WTC11 (cell line): ENCODE measurements at regions not wholly inside any gene's neighbourhood (a gene's known extent, or its start where the extent isn't known, plus 50 kb on each side); places are given as distances from the start of the nearest gene placed in this dataset.

ENCODE experiments used
- ATAC-seq: fragments of 200-7000 bp; cut with Tn5 transposase; 2 replicates; pipeline ENCODE4 v1.10.0; 2021; ENCODE audit warnings: mild to moderate bottlenecking, moderate library complexity
- CTCF ChIA-PET: fragments of 300-600 bp; sonication (Branson Sonifier 250); formaldehyde crosslinking; loops from one replicate; lab custom pipeline; 2021; ENCODE audit warnings: antibody characterized with exemption; lab: Charles Lee
- POLR2A ChIA-PET: fragments of 350-600 bp; sonication (Branson Sonifier 250); formaldehyde crosslinking; loops from one replicate; lab custom pipeline; 2021; ENCODE audit warnings: antibody characterized with exemption; lab: Charles Lee
- DNase-seq: peaks from one replicate; pipeline ENCODE4 v3.0.0; 2021; ENCODE audit warnings: low spot score
- H3K27ac Mint-ChIP-seq: 2 replicates; pipeline ENCODE4 v1.8.0; 2021; ENCODE audit warnings: mixed read lengths
- H3K27me3 Mint-ChIP-seq: 2 replicates; pipeline ENCODE4 v1.8.0; 2021; ENCODE audit warnings: low read depth, mild to moderate bottlenecking, moderate library complexity, mixed read lengths
- H3K36me3 Mint-ChIP-seq: 2 replicates; pipeline ENCODE4 v1.8.0; 2021; ENCODE audit warnings: mixed read lengths
- H3K4me1 Mint-ChIP-seq: 2 replicates; pipeline ENCODE4 v1.8.0; 2022; ENCODE audit warnings: mixed read lengths
- H3K4me3 Mint-ChIP-seq: 2 replicates; pipeline ENCODE4 v1.8.0; 2021; ENCODE audit warnings: mild to moderate bottlenecking, moderate library complexity, mixed read lengths
- H3K9me3 Mint-ChIP-seq: 2 replicates; pipeline ENCODE4 v1.8.0; 2021; ENCODE audit warnings: mixed read lengths
- ATF1 ChIP-seq: sonication (generic); formaldehyde crosslinking; IDR thresholded peaks from 2 replicates; pipeline ENCODE4 v1.8.1; 2023; ENCODE audit warnings: mild to moderate bottlenecking, moderate library complexity, missing genetic modification reagents
- CREB1 ChIP-seq: sonication (generic); formaldehyde crosslinking; IDR thresholded peaks from 2 replicates; pipeline ENCODE4 v1.8.0; 2023; ENCODE audit warnings: mild to moderate bottlenecking, missing genetic modification reagents
- ESRRA ChIP-seq: sonication (generic); formaldehyde crosslinking; IDR thresholded peaks from 2 replicates; pipeline ENCODE4 v1.8.1; 2022; ENCODE audit warnings: mild to moderate bottlenecking, missing genetic modification reagents, borderline replicate concordance
- FOXJ3 ChIP-seq: sonication (generic); formaldehyde crosslinking; IDR thresholded peaks from 2 replicates; pipeline ENCODE4 v1.9.0; 2021; ENCODE audit warnings: missing genetic modification reagents, mild to moderate bottlenecking, borderline replicate concordance
- FOXK1 ChIP-seq: sonication (generic); formaldehyde crosslinking; IDR thresholded peaks from 2 replicates; pipeline ENCODE4 v1.8.0; 2022; ENCODE audit warnings: mild to moderate bottlenecking, moderate library complexity, missing genetic modification reagents
- GABPB1 ChIP-seq: sonication (generic); formaldehyde crosslinking; IDR thresholded peaks from 2 replicates; pipeline ENCODE4 v1.8.1; 2023; ENCODE audit warnings: mild to moderate bottlenecking, missing genetic modification reagents
- GRHL2 ChIP-seq: fragments of 250-450 bp; sonication (Bioruptor Pico); IDR thresholded peaks from 2 replicates; pipeline ENCODE4 v1.8.0; 2022; ENCODE audit warnings: mild to moderate bottlenecking, moderate library complexity; ENCODE audit not compliant: insufficient replicate concordance, severe bottlenecking
- GTF2I ChIP-seq: fragments of 250-450 bp; sonication (Bioruptor Pico); conservative IDR thresholded peaks from 2 replicates; pipeline ENCODE4 v1.4.0; 2021; ENCODE audit warnings: mild to moderate bottlenecking
- JUN ChIP-seq: sonication (generic); formaldehyde crosslinking; IDR thresholded peaks from 2 replicates; pipeline ENCODE4 v1.8.0; 2023; ENCODE audit warnings: mild to moderate bottlenecking, missing genetic modification reagents
- MXD4 ChIP-seq: fragments of 250-450 bp; sonication (Bioruptor Pico); IDR thresholded peaks from 2 replicates; pipeline ENCODE4 v1.8.0; 2021; ENCODE audit warnings: mild to moderate bottlenecking, moderate library complexity, borderline replicate concordance
- MYBL2 ChIP-seq: sonication (generic); formaldehyde crosslinking; IDR thresholded peaks from 2 replicates; pipeline ENCODE4 v1.8.1; 2023; ENCODE audit warnings: mild to moderate bottlenecking, moderate library complexity, missing genetic modification reagents
- NFATC4 ChIP-seq: fragments of 250-450 bp; sonication (Bioruptor Pico); IDR thresholded peaks from 2 replicates; pipeline ENCODE4 v1.9.0; 2021; ENCODE audit warnings: mild to moderate bottlenecking
- NFYB ChIP-seq: sonication (generic); formaldehyde crosslinking; conservative IDR thresholded peaks from 2 replicates; pipeline ENCODE4 v1.8.0; 2022; ENCODE audit warnings: low read depth, missing genetic modification reagents
- NR1H2 ChIP-seq: sonication (generic); formaldehyde crosslinking; IDR thresholded peaks from 2 replicates; pipeline ENCODE4 v1.9.0; 2021; ENCODE audit warnings: mild to moderate bottlenecking, moderate library complexity, missing genetic modification reagents
- NR3C1 ChIP-seq: sonication (generic); formaldehyde crosslinking; conservative IDR thresholded peaks from 2 replicates; pipeline ENCODE4 v1.8.1; 2023; ENCODE audit warnings: low read depth, mild to moderate bottlenecking, missing genetic modification reagents
- PRRX2 ChIP-seq: fragments of 250-450 bp; sonication (Bioruptor Pico); IDR thresholded peaks from 2 replicates; pipeline ENCODE4 v1.8.0; 2021; ENCODE audit warnings: mild to moderate bottlenecking
- RELA ChIP-seq: sonication (generic); formaldehyde crosslinking; IDR thresholded peaks from 2 replicates; pipeline ENCODE4 v1.8.1; 2022; ENCODE audit warnings: missing genetic modification reagents, mild to moderate bottlenecking, borderline replicate concordance
- RORB ChIP-seq: fragments of 250-450 bp; sonication (Bioruptor Pico); IDR thresholded peaks from 2 replicates; pipeline ENCODE4 v1.9.0; 2021; ENCODE audit warnings: mild to moderate bottlenecking
- SMAD3 ChIP-seq: sonication (generic); formaldehyde crosslinking; IDR thresholded peaks from 2 replicates; pipeline ENCODE4 v1.8.0; 2022; ENCODE audit warnings: missing genetic modification reagents, mild to moderate bottlenecking, borderline replicate concordance
- TCF7 ChIP-seq: sonication (generic); formaldehyde crosslinking; IDR thresholded peaks from 2 replicates; pipeline ENCODE4 v1.8.0; 2022; ENCODE audit warnings: mild to moderate bottlenecking, low read depth, missing genetic modification reagents, moderate library complexity
- TEAD4 ChIP-seq: sonication (generic); formaldehyde crosslinking; IDR thresholded peaks from 2 replicates; pipeline ENCODE4 v1.8.0; 2022; ENCODE audit warnings: mild to moderate bottlenecking, missing genetic modification reagents
- TP53 ChIP-seq: sonication (generic); formaldehyde crosslinking; IDR thresholded peaks from 2 replicates; pipeline ENCODE4 v1.8.1; 2023; ENCODE audit warnings: mild to moderate bottlenecking, missing genetic modification reagents
- ZBTB21 ChIP-seq: sonication (generic); formaldehyde crosslinking; IDR thresholded peaks from 2 replicates; pipeline ENCODE4 v1.8.1; 2023; ENCODE audit warnings: mild to moderate bottlenecking, missing genetic modification reagents, borderline replicate concordance
- ZNF232 ChIP-seq: sonication (generic); formaldehyde crosslinking; IDR thresholded peaks from 2 replicates; pipeline ENCODE4 v1.8.0; 2022; ENCODE audit warnings: mild to moderate bottlenecking, missing genetic modification reagents
- ZNF263 ChIP-seq: sonication (generic); formaldehyde crosslinking; IDR thresholded peaks from 2 replicates; pipeline ENCODE4 v1.8.1; 2022; ENCODE audit warnings: low read depth, mild to moderate bottlenecking, moderate library complexity, missing genetic modification reagents
- TF ChIP-seq, protein P1 (sequence below): sonication (generic); formaldehyde crosslinking; IDR thresholded peaks from 2 replicates; pipeline ENCODE4 v1.8.0; 2022; ENCODE audit warnings: mild to moderate bottlenecking, missing genetic modification reagents
- TF ChIP-seq, protein P2 (sequence below): fragments of 250-450 bp; sonication (Bioruptor Pico); IDR thresholded peaks from 2 replicates; pipeline ENCODE4 v1.9.0; 2021; ENCODE audit warnings: mild to moderate bottlenecking, borderline replicate concordance
- TF ChIP-seq, protein P3 (sequence below): sonication (generic); formaldehyde crosslinking; IDR thresholded peaks from 2 replicates; pipeline ENCODE4 v1.8.1; 2023; ENCODE audit warnings: mild to moderate bottlenecking, missing genetic modification reagents, moderate library complexity
- TF ChIP-seq, protein P4 (sequence below): sonication (generic); formaldehyde crosslinking; IDR thresholded peaks from 2 replicates; pipeline ENCODE4 v1.8.1; 2022; ENCODE audit warnings: mild to moderate bottlenecking, moderate library complexity, missing genetic modification reagents

DNA sequence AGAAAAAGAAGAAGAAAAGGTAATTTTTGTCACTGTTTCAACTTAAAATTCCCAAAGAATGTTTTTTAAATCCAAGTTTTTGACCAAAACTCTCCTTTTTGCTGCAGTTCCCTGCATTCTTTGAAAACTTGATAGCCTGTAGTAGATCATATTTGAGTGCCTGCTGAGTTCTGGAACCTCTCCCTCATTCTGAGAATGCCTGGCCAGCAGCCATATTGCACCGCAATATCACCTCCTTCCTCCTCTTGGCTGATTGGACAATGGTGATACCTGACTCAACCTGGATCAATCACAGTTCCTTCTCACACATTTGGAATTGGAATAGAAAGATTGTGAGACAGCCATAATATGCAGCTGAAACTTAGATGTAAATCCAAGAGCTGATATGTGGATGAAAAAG lies 97.6 kb upstream of the GAP43 start (continued):
- TF ChIP-seq TEAD4 = no peak
- no peak for TF ChIP-seq NFATC4 (CRISPR knock-in tag)
- TF ChIP-seq GRHL2 (CRISPR knock-in tag) = no peak
- no peak for TF ChIP-seq MXD4 (CRISPR knock-in tag)
- TF ChIP-seq TP53 (CRISPR knock-in tag) = no peak
- TF ChIP-seq, protein P1, sequence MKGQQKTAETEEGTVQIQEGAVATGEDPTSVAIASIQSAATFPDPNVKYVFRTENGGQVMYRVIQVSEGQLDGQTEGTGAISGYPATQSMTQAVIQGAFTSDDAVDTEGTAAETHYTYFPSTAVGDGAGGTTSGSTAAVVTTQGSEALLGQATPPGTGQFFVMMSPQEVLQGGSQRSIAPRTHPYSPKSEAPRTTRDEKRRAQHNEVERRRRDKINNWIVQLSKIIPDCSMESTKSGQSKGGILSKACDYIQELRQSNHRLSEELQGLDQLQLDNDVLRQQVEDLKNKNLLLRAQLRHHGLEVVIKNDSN (CRISPR knock-in tag) = no peak
- TF ChIP-seq FOXJ3 (CRISPR knock-in tag) = no peak

DNA sequence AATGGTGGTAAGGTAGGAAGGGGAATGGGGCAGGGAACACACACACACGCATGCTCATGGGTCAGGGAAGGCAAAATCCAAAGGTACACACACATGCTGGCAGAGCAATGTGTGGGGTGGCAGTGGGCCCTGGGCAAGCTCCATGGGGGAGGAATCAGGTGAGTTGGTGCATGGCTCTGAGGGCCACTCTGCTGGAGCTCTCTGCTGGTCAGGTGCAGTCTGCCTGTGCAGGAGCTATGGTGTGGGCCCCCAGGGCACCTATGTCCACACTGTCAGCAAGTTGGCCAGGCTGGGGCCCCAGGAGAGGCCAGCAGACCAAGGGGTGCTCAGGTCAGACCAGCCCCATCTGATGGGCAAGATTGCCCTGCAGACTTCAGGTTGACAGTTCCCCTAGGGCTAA lies 90.1 kb upstream of the GAP43 start:
- Mint-ChIP-seq H3K4me1 (peaks cover 1% of the 10 kb centered on the region; the same call in 1 of the 2 replicates), H3K9me3 (peaks cover 35% of the 10 kb centered on the region)
- DNase-seq = no peak
- POLR2A ChIA-PET = no interaction called here
- TF ChIP-seq ZBTB21 (CRISPR knock-in tag) = no peak
- TF ChIP-seq, protein P2, sequence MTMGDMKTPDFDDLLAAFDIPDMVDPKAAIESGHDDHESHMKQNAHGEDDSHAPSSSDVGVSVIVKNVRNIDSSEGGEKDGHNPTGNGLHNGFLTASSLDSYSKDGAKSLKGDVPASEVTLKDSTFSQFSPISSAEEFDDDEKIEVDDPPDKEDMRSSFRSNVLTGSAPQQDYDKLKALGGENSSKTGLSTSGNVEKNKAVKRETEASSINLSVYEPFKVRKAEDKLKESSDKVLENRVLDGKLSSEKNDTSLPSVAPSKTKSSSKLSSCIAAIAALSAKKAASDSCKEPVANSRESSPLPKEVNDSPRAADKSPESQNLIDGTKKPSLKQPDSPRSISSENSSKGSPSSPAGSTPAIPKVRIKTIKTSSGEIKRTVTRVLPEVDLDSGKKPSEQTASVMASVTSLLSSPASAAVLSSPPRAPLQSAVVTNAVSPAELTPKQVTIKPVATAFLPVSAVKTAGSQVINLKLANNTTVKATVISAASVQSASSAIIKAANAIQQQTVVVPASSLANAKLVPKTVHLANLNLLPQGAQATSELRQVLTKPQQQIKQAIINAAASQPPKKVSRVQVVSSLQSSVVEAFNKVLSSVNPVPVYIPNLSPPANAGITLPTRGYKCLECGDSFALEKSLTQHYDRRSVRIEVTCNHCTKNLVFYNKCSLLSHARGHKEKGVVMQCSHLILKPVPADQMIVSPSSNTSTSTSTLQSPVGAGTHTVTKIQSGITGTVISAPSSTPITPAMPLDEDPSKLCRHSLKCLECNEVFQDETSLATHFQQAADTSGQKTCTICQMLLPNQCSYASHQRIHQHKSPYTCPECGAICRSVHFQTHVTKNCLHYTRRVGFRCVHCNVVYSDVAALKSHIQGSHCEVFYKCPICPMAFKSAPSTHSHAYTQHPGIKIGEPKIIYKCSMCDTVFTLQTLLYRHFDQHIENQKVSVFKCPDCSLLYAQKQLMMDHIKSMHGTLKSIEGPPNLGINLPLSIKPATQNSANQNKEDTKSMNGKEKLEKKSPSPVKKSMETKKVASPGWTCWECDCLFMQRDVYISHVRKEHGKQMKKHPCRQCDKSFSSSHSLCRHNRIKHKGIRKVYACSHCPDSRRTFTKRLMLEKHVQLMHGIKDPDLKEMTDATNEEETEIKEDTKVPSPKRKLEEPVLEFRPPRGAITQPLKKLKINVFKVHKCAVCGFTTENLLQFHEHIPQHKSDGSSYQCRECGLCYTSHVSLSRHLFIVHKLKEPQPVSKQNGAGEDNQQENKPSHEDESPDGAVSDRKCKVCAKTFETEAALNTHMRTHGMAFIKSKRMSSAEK (CRISPR knock-in tag) = no peak
- TF ChIP-seq SMAD3 (CRISPR knock-in tag) = no peak
- TF ChIP-seq JUN = no peak
- no peak for TF ChIP-seq ESRRA (CRISPR knock-in tag)
- no peak for TF ChIP-seq TCF7 (CRISPR knock-in tag)
- TF ChIP-seq, protein P3, sequence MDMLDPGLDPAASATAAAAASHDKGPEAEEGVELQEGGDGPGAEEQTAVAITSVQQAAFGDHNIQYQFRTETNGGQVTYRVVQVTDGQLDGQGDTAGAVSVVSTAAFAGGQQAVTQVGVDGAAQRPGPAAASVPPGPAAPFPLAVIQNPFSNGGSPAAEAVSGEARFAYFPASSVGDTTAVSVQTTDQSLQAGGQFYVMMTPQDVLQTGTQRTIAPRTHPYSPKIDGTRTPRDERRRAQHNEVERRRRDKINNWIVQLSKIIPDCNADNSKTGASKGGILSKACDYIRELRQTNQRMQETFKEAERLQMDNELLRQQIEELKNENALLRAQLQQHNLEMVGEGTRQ (CRISPR knock-in tag) = no peak
- TF ChIP-seq FOXJ3 (CRISPR knock-in tag) = no peak
- no peak for TF ChIP-seq ATF1 (CRISPR knock-in tag)
- no peak for TF ChIP-seq NR3C1
- no peak for TF ChIP-seq NR1H2 (CRISPR knock-in tag)
- TF ChIP-seq, protein P4, sequence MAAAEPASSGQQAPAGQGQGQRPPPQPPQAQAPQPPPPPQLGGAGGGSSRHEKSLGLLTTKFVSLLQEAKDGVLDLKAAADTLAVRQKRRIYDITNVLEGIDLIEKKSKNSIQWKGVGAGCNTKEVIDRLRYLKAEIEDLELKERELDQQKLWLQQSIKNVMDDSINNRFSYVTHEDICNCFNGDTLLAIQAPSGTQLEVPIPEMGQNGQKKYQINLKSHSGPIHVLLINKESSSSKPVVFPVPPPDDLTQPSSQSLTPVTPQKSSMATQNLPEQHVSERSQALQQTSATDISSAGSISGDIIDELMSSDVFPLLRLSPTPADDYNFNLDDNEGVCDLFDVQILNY = no peak
- TF ChIP-seq RELA = no peak
- TF ChIP-seq, all 79 proteins: peak for 0
- Mint-ChIP-seq H3K27me3 (no peaks in the 10 kb centered on the region), H3K27ac (no peak overlapping the region), H3K4me3 (no peak overlapping the region), H3K36me3 (peaks cover 24% of the 10 kb centered on the region)
- CTCF ChIA-PET = no interaction called here
- ATAC-seq = no peak

DNA sequence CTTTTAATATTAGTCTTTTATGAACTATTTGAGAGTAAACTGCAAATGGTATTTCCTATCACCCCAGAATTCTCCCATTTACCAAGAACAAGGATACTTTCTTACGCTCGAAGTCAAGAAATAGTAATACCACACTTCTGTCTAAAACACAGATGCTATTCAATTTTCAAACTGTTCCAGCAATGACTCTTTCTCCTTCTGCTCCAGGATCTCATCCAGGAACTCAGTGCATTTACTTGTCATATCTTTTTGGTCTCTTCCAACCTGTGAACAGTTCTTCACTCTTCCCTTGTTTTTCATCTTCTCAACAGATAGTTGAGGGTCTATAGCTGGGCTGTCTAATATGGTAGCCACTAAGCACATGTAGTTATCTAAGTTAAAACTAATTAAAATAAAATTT lies 87.1 kb upstream of the GAP43 start:
- CTCF ChIA-PET = no interaction called here

More for the DNA sequence above, 87.1 kb upstream of the GAP43 start:
- no peak for DNase-seq
- TF ChIP-seq GTF2I (CRISPR knock-in tag) (no peak), FOXK1 (CRISPR knock-in tag) (no peak), GABPB1 (no peak), ATF1 (CRISPR knock-in tag) (no peak), MYBL2 (CRISPR knock-in tag) (no peak), PRRX2 (no peak), TEAD4 (no peak), CREB1 (CRISPR knock-in tag) (no peak), ZNF263 (CRISPR knock-in tag) (no peak), ZNF232 (CRISPR knock-in tag) (no peak), RORB (CRISPR knock-in tag) (no peak), NFYB (no peak)
- TF ChIP-seq, protein P1 (CRISPR knock-in tag) = no peak
- ATAC-seq = no peak
- no peaks in the 10 kb centered on the region for H3K4me1 Mint-ChIP-seq
- POLR2A ChIA-PET = no interaction called here
- H3K9me3 Mint-ChIP-seq = peaks cover 14% of the 10 kb centered on the region
- no peak overlapping the region for H3K4me3 Mint-ChIP-seq
- H3K36me3 Mint-ChIP-seq = peaks cover 6% of the 10 kb centered on the region
- no peak overlapping the region for H3K27ac Mint-ChIP-seq
- H3K27me3 Mint-ChIP-seq = peaks cover 2% of the 10 kb centered on the region
